Adrenal gland (tissue), 9 donors: ENCODE measurements at regions not wholly inside any gene's neighbourhood (a gene's known extent, or its start where the extent isn't known, plus 50 kb on each side); places are given as distances from the start of the nearest gene placed in this dataset.

Experiments used
- DNase-seq, 7 donors: peaks; one replicate each; pipeline ENCODE4 v3.0.0-alpha.2; 2019 to 2020
- H3K27ac ChIP-seq, 5 donors: fragments of 200-600 bp; sonication (generic) in 4 of 5; 1 replicate in 3 of 5; 2 replicates in 2 of 5; pipeline versions ENCODE4 v1.5.1 to v1.8.0; 2016 to 2020; ENCODE audit warnings: mild to moderate bottlenecking in 1 of 5
- H3K27me3 ChIP-seq: fragments of 200-600 bp; 2 replicates; pipeline ENCODE4 v1.8.0; 2021
- H3K36me3 ChIP-seq, 2 donors: fragments of 200-600 bp; replicated peaks in 1 of 2; 1 replicate in 1 of 2; 2 replicates in 1 of 2; pipeline versions ENCODE4 v1.5.1 to v1.8.0; 2018 to 2022
- H3K4me1 ChIP-seq, 2 donors: fragments of 200-600 bp; replicated peaks in 1 of 2; 1 replicate in 1 of 2; 2 replicates in 1 of 2; pipeline versions ENCODE4 v1.5.1 to v1.8.0; 2018 to 2021
- H3K4me3 ChIP-seq, 4 donors: fragments of 200-600 bp; sonication (generic) in 3 of 4; one replicate each; pipeline ENCODE4 v1.5.1; 2016 to 2018
- H3K9me3 ChIP-seq, 3 donors: fragments of 200-600 bp; sonication (generic) in 1 of 3; replicated peaks in 1 of 3; 1 replicate in 2 of 3; 2 replicates in 1 of 3; pipeline versions ENCODE4 v1.5.1 to v1.8.0; 2016 to 2021
- POLR2A ChIP-seq, 2 donors: fragments of 450-650 bp; IDR thresholded peaks; one replicate each; pipeline ENCODE4 v1.6.1; 2017; ENCODE audit warnings: antibody characterized with exemption in 2 of 2, mild to moderate bottlenecking in 2 of 2, moderate library complexity in 1 of 2
- WGBS, 4 donors: extraction: QIAGEN DNeasy Blood & Tissue Kit in 2 of 4; methylation state at CpG; one replicate each; pipeline versions ENCODE4 v1.1.5 to v1.1.7; 2013 to 2017; 5-methylcytosine and 5-hydroxymethylcytosine counted together
- intact Hi-C, 2 donors: fragments of 100-400 bp; cut with DNase I; formaldehyde crosslinking; loops; one replicate each; pipeline versions ENCODE4 v1.14.1 to v1.15.0; 2022 to 2023
- TF ChIP-seq, protein P1 (sequence below), 6 experiments: fragments of 450-650 bp in 4 of 6; fragments of 200-600 bp in 2 of 6; sonication (generic) in 1 of 6; IDR thresholded peaks; 1 replicate in 5 of 6; 2 replicates in 1 of 6; pipeline versions ENCODE4 v1.5.1 to v1.8.0; 2016 to 2021; ENCODE audit warnings: antibody characterized with exemption in 6 of 6, mild to moderate bottlenecking in 2 of 6, moderate library complexity in 1 of 6
- donor health status: healthy with polysubstance abuse.
- donor health status: Bipolar disorder and iron deficiency.
- donor health status: DM: yes; HTN: yes; CAD: no.
- donor health status: DM: no; HTN: no; CAD: no.
- donor health status: DM: no; HTN: no; CAD: no.

DNA sequence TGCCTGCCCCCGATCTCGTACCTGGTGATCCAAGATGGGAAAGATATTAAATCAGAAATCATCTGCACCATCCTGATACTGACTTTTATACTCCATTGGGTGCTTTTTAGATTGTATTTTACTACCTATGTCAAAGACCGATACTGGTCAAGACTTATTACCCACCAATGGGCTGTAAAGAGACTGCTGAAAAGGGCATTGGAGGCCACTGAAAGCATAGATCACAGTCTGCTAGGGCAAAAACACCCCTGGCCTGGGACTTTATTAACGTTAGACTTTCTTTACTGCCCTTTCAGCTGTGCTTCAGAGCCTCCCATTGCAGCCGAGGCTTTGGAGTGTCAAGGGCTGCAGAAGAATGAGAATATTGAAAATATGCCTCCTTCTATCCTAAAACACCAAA is 472.8 kb upstream of the DDX18 start:
- no peaks in the 10 kb centered on the region for H3K4me1 ChIP-seq
- intact Hi-C loops = no loop called here
- TF ChIP-seq, protein P1, sequence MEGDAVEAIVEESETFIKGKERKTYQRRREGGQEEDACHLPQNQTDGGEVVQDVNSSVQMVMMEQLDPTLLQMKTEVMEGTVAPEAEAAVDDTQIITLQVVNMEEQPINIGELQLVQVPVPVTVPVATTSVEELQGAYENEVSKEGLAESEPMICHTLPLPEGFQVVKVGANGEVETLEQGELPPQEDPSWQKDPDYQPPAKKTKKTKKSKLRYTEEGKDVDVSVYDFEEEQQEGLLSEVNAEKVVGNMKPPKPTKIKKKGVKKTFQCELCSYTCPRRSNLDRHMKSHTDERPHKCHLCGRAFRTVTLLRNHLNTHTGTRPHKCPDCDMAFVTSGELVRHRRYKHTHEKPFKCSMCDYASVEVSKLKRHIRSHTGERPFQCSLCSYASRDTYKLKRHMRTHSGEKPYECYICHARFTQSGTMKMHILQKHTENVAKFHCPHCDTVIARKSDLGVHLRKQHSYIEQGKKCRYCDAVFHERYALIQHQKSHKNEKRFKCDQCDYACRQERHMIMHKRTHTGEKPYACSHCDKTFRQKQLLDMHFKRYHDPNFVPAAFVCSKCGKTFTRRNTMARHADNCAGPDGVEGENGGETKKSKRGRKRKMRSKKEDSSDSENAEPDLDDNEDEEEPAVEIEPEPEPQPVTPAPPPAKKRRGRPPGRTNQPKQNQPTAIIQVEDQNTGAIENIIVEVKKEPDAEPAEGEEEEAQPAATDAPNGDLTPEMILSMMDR (IDR thresholded peaks at IDR 0.05) = no peak
- no peak for TF ChIP-seq POLR2A (IDR thresholded peaks at IDR 0.05)
- H3K27me3 ChIP-seq = no peaks in the 10 kb centered on the region
- H3K4me3 ChIP-seq = no peak overlapping the region
- no peak for DNase-seq
- 67 to 79% (median 70%) methylated on average over 5 of the region's 5 CpGs for WGBS, 4 donors
- H3K9me3 ChIP-seq = no peaks in the 10 kb centered on the region
- no peaks in the 10 kb centered on the region for H3K36me3 ChIP-seq
- H3K27ac ChIP-seq = no peak overlapping the region

- TF ChIP-seq, protein P1 (IDR thresholded peaks at IDR 0.05) = no peak
- no peak for TF ChIP-seq POLR2A (IDR thresholded peaks at IDR 0.05)
- H3K27me3 ChIP-seq = no peaks in the 10 kb centered on the region
- H3K36me3 ChIP-seq = no peaks in the 10 kb centered on the region
- H3K27ac ChIP-seq = no peak overlapping the region
- H3K4me3 ChIP-seq = no peak overlapping the region
- no peak for DNase-seq
- no peaks in the 10 kb centered on the region for H3K4me1 ChIP-seq
- intact Hi-C loops = no loop called here
- H3K9me3 ChIP-seq = no peaks in the 10 kb centered on the region
Measured at GRCh38 chr2:117342415-117342814, 472.1 kb upstream of the DDX18 start.

- H3K9me3 ChIP-seq = no peaks in the 10 kb centered on the region
- H3K4me3 ChIP-seq = no peak overlapping the region
- 50 to 60% (median 58%) methylated on average over 4 of the region's 4 CpGs for WGBS, 4 donors
- no peak for TF ChIP-seq POLR2A (IDR thresholded peaks at IDR 0.05)
- TF ChIP-seq, protein P1 (IDR thresholded peaks at IDR 0.05) = no peak
- no peaks in the 10 kb centered on the region for H3K36me3 ChIP-seq
- no peaks in the 10 kb centered on the region for H3K27me3 ChIP-seq
- no peak overlapping the region for H3K27ac ChIP-seq
- intact Hi-C loops = no loop called here
- no peaks in the 10 kb centered on the region for H3K4me1 ChIP-seq
- DNase-seq = no peak
Measured at GRCh38 chr2:117349687-117350086, 464.8 kb upstream of the DDX18 start.

DNA sequence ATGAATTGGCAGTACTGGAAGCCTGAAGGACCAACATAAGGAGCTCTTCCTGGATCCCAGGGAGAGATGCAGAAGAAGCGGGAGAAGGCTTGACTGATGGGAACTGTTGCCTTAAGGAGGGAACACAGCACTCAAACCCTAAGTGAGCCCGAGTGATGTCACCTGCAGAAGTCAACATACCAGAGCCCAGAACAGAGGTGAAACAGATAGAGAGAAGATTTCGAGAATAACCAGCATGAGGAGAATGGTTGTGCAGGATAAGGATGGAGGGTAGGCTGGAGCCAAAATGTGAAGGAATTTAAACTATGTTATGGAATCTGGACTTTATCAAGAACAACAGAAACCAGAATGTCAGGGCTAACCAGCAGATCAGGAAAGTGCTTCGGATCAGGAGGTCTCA is 463.1 kb upstream of the DDX18 start:
- TF ChIP-seq POLR2A (IDR thresholded peaks at IDR 0.05) = no peak
- TF ChIP-seq, protein P1 (IDR thresholded peaks at IDR 0.05) = no peak
- Histone ChIP-seq H3K27ac (no peak overlapping the region), H3K27me3 (no peaks in the 10 kb centered on the region), H3K36me3 (no peaks in the 10 kb centered on the region), H3K4me1 (no peaks in the 10 kb centered on the region), H3K9me3 (no peaks in the 10 kb centered on the region), H3K4me3 (no peak overlapping the region)
- intact Hi-C loops = no loop called here
- DNase-seq = no peak
- 80 to 86% (median 83%) methylated on average over 4 of the region's 4 CpGs for WGBS, 4 donors
